Right kidney (tissue), 1 donor: ENCODE measurements at regions not wholly inside any gene's neighbourhood (a gene's known extent, or its start where the extent isn't known, plus 50 kb on each side); places are given as distances from the start of the nearest gene placed in this dataset.

ENCODE experiments used
- DNase-seq: peaks from one replicate; pipeline ENCODE4 v3.0.0-alpha.2; 2016

- DNase-seq, result no peak
Measured at GRCh38 chr11:92623055-92623454, 346.4 kb upstream of the MTNR1B start.

DNA sequence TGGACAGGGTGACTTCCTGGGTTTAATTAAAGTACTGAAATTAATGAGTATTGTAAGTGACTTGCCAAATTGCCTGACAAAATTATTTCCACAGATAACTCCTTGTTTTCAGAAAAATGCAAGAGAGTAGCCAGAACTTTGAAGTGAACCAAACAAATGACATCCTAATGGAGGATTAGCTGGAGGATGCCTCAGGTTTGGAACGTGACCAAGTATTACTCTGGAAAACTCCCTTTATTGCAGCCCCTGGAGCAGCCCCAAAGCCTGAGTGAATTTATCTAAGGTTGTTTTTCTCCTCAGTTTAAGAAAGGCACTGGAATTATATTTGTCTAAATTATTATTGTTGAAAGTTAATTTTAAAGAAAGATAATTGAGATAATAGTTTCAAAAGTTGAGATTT lies 343.6 kb upstream of the MTNR1B start:
- no peak for DNase-seq

GRCh38 chr11:92626624-92627023 lies 342.8 kb upstream of the MTNR1B start:
- no peak for DNase-seq

DNA sequence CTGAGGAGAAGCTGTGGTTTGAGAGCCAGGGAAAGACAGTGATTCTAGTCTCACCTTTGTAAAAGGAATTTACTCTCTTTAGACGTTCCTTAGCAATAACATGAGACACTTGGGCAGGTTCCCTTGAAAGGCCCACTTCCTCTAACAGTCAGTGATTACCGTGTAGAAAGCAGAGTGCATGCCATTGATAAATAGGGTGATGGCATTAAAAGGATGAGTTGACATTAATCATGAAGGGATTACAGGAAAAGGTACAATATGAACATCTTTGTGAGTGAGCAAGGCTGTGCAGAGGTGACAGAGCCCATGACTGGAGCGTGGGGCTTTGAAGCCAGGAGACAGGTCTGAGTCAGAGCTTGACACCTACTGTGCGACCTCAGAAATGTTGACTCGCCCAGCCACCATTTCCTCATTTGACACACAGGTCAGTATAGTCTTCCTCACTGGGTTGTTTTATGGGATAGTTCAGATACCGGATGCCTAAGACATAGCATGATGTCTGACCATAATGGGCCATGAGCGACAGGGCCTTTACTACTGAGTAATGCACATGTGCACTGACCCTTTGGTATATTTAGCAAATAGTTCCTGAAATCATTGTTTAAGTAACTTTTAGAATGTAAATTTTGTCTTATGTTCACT lies 341.7 kb upstream of the MTNR1B start:
- DNase-seq, result no peak

GRCh38 chr11:92628401-92629292 lies 340.8 kb upstream of the MTNR1B start:
- no peak for DNase-seq

DNA sequence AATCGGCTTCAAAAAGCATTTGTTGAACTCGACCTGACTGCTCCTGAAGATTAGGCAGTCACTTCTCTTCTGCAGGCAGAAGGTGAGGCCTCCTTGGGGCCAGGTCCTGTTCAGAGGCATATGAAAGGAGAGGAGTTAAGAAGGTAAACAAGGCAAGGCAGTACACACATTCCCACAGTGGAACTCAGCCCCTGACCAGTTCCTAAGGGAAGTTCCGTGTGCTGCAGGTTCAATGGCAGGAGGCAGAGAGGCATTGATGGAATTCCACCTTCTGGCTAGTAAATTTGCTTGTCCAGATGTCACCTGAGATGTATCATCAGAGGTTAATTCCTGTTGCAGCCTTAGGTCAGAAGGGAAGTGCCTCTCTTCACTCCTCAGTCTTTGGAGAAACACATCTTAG lies 337.0 kb upstream of the MTNR1B start:
- DNase-seq, result no peak

- DNase-seq, result no peak
Measured at GRCh38 chr11:92633820-92634219, 335.6 kb upstream of the MTNR1B start.

GRCh38 chr11:92636543-92637188 lies 332.8 kb upstream of the MTNR1B start:
- no peak for DNase-seq

- no peak for DNase-seq
Measured at GRCh38 chr11:92638678-92639077, 330.8 kb upstream of the MTNR1B start.

DNA sequence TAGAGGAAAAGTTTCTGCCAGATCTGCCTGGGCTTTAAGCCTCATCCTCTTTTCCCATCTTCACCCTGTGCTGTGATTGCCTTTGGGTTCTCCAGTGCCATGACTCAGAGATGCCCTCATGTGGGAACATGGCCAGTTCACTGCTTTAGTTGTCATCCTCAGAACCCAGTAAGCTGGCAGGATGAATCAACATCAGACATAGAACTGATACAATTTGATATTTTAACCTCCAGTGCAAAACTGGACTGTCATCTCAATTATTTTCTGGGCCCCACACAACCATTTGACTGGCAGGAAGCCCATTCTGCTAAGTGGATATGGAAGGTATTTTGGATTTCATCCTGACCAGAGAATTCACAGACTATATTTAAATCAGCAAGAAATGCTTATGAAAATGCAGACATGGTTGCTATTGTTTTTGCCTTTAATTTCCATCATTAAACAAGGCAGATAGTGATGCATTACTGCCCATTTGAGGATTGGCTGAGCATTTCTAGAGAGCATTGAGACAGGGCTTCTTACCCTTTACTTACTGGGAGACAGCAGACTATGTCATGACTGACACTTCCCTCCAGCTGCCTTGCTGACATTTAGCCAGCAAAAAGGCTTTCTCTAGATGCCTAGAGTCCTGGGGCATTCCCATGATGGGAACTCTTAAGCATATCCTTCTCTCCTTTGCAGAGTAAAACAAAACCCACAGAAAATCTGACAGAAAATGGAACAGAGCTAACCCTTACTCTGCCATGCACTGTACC lies 327.1 kb upstream of the MTNR1B start:
- no peak for DNase-seq

DNA sequence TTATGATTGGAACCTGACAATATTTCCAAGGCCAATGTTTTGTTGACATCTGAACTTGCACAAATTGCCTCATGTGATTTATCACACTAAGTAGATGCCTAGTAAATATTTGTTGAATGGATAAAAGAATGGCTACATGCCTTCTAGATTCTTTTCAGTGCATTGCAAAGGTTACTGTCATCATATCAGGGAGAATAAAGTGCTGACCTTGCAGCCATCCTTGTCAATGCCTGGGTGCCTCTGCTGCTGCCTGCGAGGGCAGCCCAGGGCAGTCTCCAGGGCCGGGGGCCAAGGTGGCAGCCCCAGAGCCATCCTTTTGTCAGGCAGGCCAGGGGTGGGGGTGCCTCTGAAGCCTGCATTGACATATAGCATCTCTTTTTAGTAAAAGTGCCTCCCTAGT lies 325.6 kb upstream of the MTNR1B start:
- DNase-seq, result no peak

GRCh38 chr11:92644595-92645445 lies 324.6 kb upstream of the MTNR1B start:
- no peak for DNase-seq

GRCh38 chr11:92651159-92651558 lies 318.3 kb upstream of the MTNR1B start:
- no peak for DNase-seq

- no peak for DNase-seq
Measured at GRCh38 chr11:92653454-92653853, 316.0 kb upstream of the MTNR1B start.

GRCh38 chr11:92656783-92657182 lies 312.7 kb upstream of the MTNR1B start:
- no peak for DNase-seq

GRCh38 chr11:92657226-92657625 lies 312.2 kb upstream of the MTNR1B start:
- DNase-seq, result no peak

DNA sequence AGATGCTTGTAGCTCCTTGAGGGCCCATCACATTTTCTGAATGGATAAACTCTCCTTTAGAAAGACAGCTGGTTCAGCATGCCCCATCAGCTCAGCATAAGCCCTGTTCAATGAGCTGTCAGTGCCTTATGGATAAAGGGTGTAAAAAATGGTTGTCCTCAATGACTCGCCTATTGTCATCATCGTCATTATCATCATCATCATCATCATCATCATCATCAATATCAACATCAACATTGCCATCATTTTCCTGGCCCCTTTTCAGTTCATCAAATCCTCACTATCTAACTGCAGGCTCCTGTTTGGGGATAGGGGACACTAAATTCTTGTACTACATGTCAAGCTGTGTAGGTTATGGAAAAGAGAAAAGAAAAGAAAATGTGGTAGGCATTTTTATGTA lies 310.7 kb upstream of the MTNR1B start:
- no peak for DNase-seq

DNA sequence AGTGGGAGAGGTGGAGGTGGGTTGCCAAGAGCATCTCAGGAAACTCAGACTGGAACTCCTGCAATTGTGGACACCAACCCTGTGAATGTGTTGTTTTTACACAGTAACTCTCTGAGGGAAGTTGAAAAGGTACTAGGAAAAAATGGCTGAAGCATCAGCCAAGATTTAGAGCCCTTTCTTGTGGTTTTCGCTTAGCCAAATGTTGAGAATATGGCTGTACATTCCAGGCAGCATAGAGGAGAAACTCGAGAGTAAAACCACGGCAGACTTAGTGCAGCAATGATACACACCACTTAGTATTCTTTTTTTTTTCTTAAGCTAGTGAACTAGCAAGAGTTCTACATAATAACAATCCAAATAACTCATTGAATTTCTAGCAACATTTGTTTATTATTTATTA lies 309.7 kb upstream of the MTNR1B start:
- no peak for DNase-seq

DNA sequence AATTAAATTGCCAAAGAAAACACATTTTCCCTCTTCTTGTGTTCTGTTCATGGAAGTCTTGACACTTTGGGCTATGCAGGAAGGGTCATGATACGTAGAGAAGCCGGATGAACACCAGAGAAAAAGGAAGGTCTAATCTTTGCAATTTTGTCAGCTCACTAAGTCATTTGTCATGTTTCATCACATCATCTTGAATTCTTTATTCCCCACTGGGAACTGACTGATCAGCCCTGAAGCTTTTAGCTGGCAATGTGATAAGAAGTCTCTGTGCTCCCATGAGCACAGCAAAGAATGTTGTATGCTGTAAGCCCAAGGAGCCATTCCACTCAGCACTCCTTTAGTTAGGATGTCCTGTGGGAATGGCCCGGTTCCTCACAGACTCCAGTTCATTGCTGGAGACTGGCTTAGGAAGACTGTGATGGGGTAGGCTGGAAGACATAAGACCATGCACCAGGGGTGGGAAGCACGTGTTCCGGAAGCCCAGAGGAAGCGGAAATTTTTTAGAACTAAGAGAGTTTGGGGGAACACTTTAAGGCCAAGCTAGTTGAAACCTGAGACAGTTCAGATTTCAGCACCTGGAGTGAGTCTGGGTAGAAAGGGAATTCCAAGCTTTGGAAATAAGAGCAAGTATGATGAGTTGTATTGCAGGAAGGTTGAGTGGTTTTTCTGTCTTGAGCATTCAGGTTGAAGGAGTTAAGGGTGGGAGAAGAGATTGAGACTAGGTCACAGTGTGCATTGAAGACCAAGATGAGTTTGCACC lies 306.7 kb upstream of the MTNR1B start:
- DNase-seq, result no peak

GRCh38 chr11:92663539-92663938 lies 305.9 kb upstream of the MTNR1B start:
- DNase-seq, result no peak
